ENCODE measurements at regions not wholly inside any gene's neighbourhood (a gene's known extent, or its start where the extent isn't known, plus 50 kb on each side); places are given as distances from the start of the nearest gene placed in this dataset.

- TF ChIP-seq, protein P1, sequence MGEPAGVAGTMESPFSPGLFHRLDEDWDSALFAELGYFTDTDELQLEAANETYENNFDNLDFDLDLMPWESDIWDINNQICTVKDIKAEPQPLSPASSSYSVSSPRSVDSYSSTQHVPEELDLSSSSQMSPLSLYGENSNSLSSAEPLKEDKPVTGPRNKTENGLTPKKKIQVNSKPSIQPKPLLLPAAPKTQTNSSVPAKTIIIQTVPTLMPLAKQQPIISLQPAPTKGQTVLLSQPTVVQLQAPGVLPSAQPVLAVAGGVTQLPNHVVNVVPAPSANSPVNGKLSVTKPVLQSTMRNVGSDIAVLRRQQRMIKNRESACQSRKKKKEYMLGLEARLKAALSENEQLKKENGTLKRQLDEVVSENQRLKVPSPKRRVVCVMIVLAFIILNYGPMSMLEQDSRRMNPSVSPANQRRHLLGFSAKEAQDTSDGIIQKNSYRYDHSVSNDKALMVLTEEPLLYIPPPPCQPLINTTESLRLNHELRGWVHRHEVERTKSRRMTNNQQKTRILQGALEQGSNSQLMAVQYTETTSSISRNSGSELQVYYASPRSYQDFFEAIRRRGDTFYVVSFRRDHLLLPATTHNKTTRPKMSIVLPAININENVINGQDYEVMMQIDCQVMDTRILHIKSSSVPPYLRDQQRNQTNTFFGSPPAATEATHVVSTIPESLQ (CRISPR knock-in tag; IDR thresholded peaks at IDR 0.05) = no peak
- TF ChIP-seq SP1 (CRISPR knock-in tag; conservative IDR thresholded peaks at IDR 0.05) (no peak), FOXK1 (CRISPR knock-in tag; IDR thresholded peaks at IDR 0.05) (no peak), ELF4 (CRISPR knock-in tag; IDR thresholded peaks at IDR 0.05; ENCODE audit: low read depth) (no peak), CBFB (CRISPR knock-in tag; IDR thresholded peaks at IDR 0.05; ENCODE audit: low read depth) (no peak), TEAD1 (CRISPR knock-in tag; IDR thresholded peaks at IDR 0.05) (no peak), IRF2 (CRISPR knock-in tag; IDR thresholded peaks at IDR 0.05; ENCODE audit: borderline replicate concordance, low read depth) (no peak), NFATC4 (CRISPR knock-in tag; IDR thresholded peaks at IDR 0.05) (no peak), FOXJ3 (CRISPR knock-in tag; IDR thresholded peaks at IDR 0.05; ENCODE audit: borderline replicate concordance) (no peak), GTF2I (CRISPR knock-in tag; conservative IDR thresholded peaks at IDR 0.05) (no peak)
- TF ChIP-seq, protein P2, sequence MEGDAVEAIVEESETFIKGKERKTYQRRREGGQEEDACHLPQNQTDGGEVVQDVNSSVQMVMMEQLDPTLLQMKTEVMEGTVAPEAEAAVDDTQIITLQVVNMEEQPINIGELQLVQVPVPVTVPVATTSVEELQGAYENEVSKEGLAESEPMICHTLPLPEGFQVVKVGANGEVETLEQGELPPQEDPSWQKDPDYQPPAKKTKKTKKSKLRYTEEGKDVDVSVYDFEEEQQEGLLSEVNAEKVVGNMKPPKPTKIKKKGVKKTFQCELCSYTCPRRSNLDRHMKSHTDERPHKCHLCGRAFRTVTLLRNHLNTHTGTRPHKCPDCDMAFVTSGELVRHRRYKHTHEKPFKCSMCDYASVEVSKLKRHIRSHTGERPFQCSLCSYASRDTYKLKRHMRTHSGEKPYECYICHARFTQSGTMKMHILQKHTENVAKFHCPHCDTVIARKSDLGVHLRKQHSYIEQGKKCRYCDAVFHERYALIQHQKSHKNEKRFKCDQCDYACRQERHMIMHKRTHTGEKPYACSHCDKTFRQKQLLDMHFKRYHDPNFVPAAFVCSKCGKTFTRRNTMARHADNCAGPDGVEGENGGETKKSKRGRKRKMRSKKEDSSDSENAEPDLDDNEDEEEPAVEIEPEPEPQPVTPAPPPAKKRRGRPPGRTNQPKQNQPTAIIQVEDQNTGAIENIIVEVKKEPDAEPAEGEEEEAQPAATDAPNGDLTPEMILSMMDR (IDR thresholded peaks at IDR 0.05) = no peak
Measured at GRCh38 chr2:20146401-20146800, 78.5 kb downstream of the SDC1 start.
